ENCODE measurements at regions not wholly inside any gene's neighbourhood (a gene's known extent, or its start where the extent isn't known, plus 50 kb on each side); places are given as distances from the start of the nearest gene placed in this dataset.

- no peak for TF ChIP-seq EZH2 (IDR thresholded peaks at IDR 0.05; ENCODE audit: low read length)
- TF ChIP-seq, protein P1, sequence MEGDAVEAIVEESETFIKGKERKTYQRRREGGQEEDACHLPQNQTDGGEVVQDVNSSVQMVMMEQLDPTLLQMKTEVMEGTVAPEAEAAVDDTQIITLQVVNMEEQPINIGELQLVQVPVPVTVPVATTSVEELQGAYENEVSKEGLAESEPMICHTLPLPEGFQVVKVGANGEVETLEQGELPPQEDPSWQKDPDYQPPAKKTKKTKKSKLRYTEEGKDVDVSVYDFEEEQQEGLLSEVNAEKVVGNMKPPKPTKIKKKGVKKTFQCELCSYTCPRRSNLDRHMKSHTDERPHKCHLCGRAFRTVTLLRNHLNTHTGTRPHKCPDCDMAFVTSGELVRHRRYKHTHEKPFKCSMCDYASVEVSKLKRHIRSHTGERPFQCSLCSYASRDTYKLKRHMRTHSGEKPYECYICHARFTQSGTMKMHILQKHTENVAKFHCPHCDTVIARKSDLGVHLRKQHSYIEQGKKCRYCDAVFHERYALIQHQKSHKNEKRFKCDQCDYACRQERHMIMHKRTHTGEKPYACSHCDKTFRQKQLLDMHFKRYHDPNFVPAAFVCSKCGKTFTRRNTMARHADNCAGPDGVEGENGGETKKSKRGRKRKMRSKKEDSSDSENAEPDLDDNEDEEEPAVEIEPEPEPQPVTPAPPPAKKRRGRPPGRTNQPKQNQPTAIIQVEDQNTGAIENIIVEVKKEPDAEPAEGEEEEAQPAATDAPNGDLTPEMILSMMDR (optimal IDR thresholded peaks at IDR 0.05 in 1 of 3, IDR thresholded peaks at IDR 0.05 in 1 of 3, conservative IDR thresholded peaks at IDR 0.05 in 1 of 3; ENCODE audit: extremely low read depth in 1 of 3, insufficient read depth in 2 of 3, low read length in 3 of 3), result no peak
These were observed 269.1 kb downstream of the GATA3 start for GRCh38 chr10:8323428-8324054.
